ELR (cell line): ENCODE measurements at regions not wholly inside any gene's neighbourhood (a gene's known extent, or its start where the extent isn't known, plus 50 kb on each side); places are given as distances from the start of the nearest gene placed in this dataset.

Source experiments
- DNase-seq: peaks from one replicate; pipeline ENCODE4 v3.0.0-alpha.2; 2015; ENCODE audit warnings: low read depth

GRCh38 chr12:91311081-91311480, 128.5 kb upstream of the DCN start:
- no peak for DNase-seq

GRCh38 chr12:91309450-91309849, 126.8 kb upstream of the DCN start:
- DNase-seq: no peak

GRCh38 chr12:91307957-91308670, 125.5 kb upstream of the DCN start:
- DNase-seq: no peak

- no peak for DNase-seq
Measured at GRCh38 chr12:91290354-91290753, 107.7 kb upstream of the DCN start.

GRCh38 chr12:91289906-91290305, 107.3 kb upstream of the DCN start:
- no peak for DNase-seq

- no peak for DNase-seq
Measured at GRCh38 chr12:91289072-91289471, 106.5 kb upstream of the DCN start.

- DNase-seq: no peak
Measured at GRCh38 chr12:91287753-91288152, 105.1 kb upstream of the DCN start.

- DNase-seq: no peak
Measured at GRCh38 chr12:91278126-91278525, 95.5 kb upstream of the DCN start.

GRCh38 chr12:91276509-91276908, 93.9 kb upstream of the DCN start:
- DNase-seq: no peak

GRCh38 chr12:91275321-91275720, 92.7 kb upstream of the DCN start:
- DNase-seq: no peak

- DNase-seq: no peak
Measured at GRCh38 chr12:91274916-91275315, 92.3 kb upstream of the DCN start.

- DNase-seq: no peak
Measured at GRCh38 chr12:91273560-91273959, 90.9 kb upstream of the DCN start.

- no peak for DNase-seq
Measured at GRCh38 chr12:91272461-91273063, 89.9 kb upstream of the DCN start.

- no peak for DNase-seq
Measured at GRCh38 chr12:91271185-91271584, 88.6 kb upstream of the DCN start.

GRCh38 chr12:91267039-91267438, 84.4 kb upstream of the DCN start:
- DNase-seq: no peak

- no peak for DNase-seq
Measured at GRCh38 chr12:91264178-91264577, 81.6 kb upstream of the DCN start.

- no peak for DNase-seq
Measured at GRCh38 chr12:91261820-91262676, 79.4 kb upstream of the DCN start.

GRCh38 chr12:91256411-91256810, 73.8 kb upstream of the DCN start:
- DNase-seq: no peak

- DNase-seq: no peak
Measured at GRCh38 chr12:91252341-91252740, 69.7 kb upstream of the DCN start.

- no peak for DNase-seq
Measured at GRCh38 chr12:91250273-91250665, 67.7 kb upstream of the DCN start.

- DNase-seq: no peak
Measured at GRCh38 chr12:91249518-91250272, 67.1 kb upstream of the DCN start.

GRCh38 chr12:91249054-91249453, 66.4 kb upstream of the DCN start:
- no peak for DNase-seq
